IMR-90 (cell line): ENCODE measurements at regions not wholly inside any gene's neighbourhood (a gene's known extent, or its start where the extent isn't known, plus 50 kb on each side); places are given as distances from the start of the nearest gene placed in this dataset.

Source experiments
- ATAC-seq: fragments of 200-7000 bp; cut with Tn5 transposase; 2 replicates; pipeline ENCODE4 v1.9.1; 2020; ENCODE audit warnings: low read depth, mild to moderate bottlenecking, moderate library complexity
- BruUV-seq: library from RNA; stranded (reverse); fragments of 400-500 nt; replicated peaks from 2 replicates; lab custom pipeline; 2021; lab: Mats Ljungman, UMichigan
- CTCF ChIA-PET: fragments of 300-600 bp; formaldehyde crosslinking; extraction: SDS; loops from one replicate; lab custom pipeline; 2021; ENCODE audit warnings: antibody characterized with exemption; lab: Yijun Ruan, JAX
- POLR2A ChIA-PET: fragments of 300-600 bp; sonication (Branson Sonifier 250); formaldehyde crosslinking; loops from one replicate; lab custom pipeline; 2022; ENCODE audit warnings: antibody characterized with exemption; ENCODE audit not compliant: unreplicated experiment; lab: Charles Lee
- DNase-seq: peaks from one replicate; pipeline ENCODE4 v3.0.0; 2013
- H2AFZ ChIP-seq: replicated peaks from 2 replicates; pipeline ENCODE3; 2013; ENCODE audit warnings: low read length, mild to moderate bottlenecking; ENCODE audit not compliant: poor library complexity
- H2AK5ac ChIP-seq: 2 replicates; pipeline ENCODE4 v1.6.1; 2013; ENCODE audit warnings: low read depth, low read length, inconsistent platforms
- H2AK9ac ChIP-seq: replicated peaks from 2 replicates; pipeline ENCODE3; 2013; ENCODE audit warnings: mild to moderate bottlenecking, low read depth, low read length, moderate library complexity; ENCODE audit not compliant: poor library complexity
- H2BK120ac ChIP-seq: 2 replicates; pipeline ENCODE4 v1.6.1; 2013; ENCODE audit warnings: low read depth, low read length, inconsistent platforms
- H2BK15ac ChIP-seq: 3 replicates; pipeline ENCODE4 v1.6.1; 2013; ENCODE audit warnings: low read depth, low read length, inconsistent platforms
- H2BK20ac ChIP-seq: 2 replicates; pipeline ENCODE4 v1.6.1; 2013; ENCODE audit warnings: low read depth, mild to moderate bottlenecking, inconsistent platforms, low read length, moderate library complexity
- H2BK5ac ChIP-seq: 2 replicates; pipeline ENCODE4 v1.6.1; 2013; ENCODE audit warnings: mild to moderate bottlenecking, low read depth, low read length, inconsistent platforms; ENCODE audit not compliant: poor library complexity, severe bottlenecking
- H3K14ac ChIP-seq: replicated peaks from 2 replicates; pipeline ENCODE4 v1.6.1; 2013; ENCODE audit warnings: low read depth, low read length, inconsistent platforms
- H3K18ac ChIP-seq: 2 replicates; pipeline ENCODE4 v1.6.1; 2013; ENCODE audit warnings: low read depth, low read length, control low read depth
- H3K23ac ChIP-seq: 2 replicates; pipeline ENCODE4 v1.6.1; 2013; ENCODE audit warnings: low read depth, low read length, inconsistent platforms
- H3K27ac ChIP-seq: 2 replicates; pipeline ENCODE4 v1.5.1; 2013; ENCODE audit warnings: mild to moderate bottlenecking, control low read depth, low read length; ENCODE audit not compliant: insufficient read depth
- H3K27me3 ChIP-seq: 2 replicates; pipeline ENCODE4 v1.6.1; 2013; ENCODE audit warnings: low read length; ENCODE audit not compliant: control insufficient read depth, insufficient read depth
- H3K36me3 ChIP-seq: 2 replicates; pipeline ENCODE4 v1.6.1; 2013; ENCODE audit warnings: low read length, mixed read lengths; ENCODE audit not compliant: control insufficient read depth, insufficient read depth
- H3K4ac ChIP-seq: 2 replicates; pipeline ENCODE4 v1.6.1; 2013; ENCODE audit warnings: low read depth, low read length, inconsistent platforms
- H3K4me1 ChIP-seq: 2 replicates; pipeline ENCODE4 v1.6.1; 2013; ENCODE audit warnings: low read length, mixed read lengths; ENCODE audit not compliant: control insufficient read depth, insufficient read depth
- H3K4me2 ChIP-seq: 2 replicates; pipeline ENCODE4 v1.6.1; 2013; ENCODE audit warnings: low read depth, mild to moderate bottlenecking, control low read depth, low read length, moderate library complexity
- H3K4me3 ChIP-seq: 2 replicates; pipeline ENCODE4 v1.5.1; 2013; ENCODE audit warnings: low read depth, mild to moderate bottlenecking, control low read depth, low read length, moderate library complexity; ENCODE audit not compliant: insufficient read depth
- H3K56ac ChIP-seq: 2 replicates; pipeline ENCODE4 v1.6.1; 2013; ENCODE audit warnings: low read length, inconsistent platforms; ENCODE audit not compliant: insufficient read depth; ENCODE audit errors: extremely low read depth
- H3K79me1 ChIP-seq, 2 experiments: 2 replicates each; pipeline ENCODE4 v1.6.1; 2013; ENCODE audit warnings: low read length in 2 of 2, inconsistent platforms in 1 of 2, low read depth in 1 of 2
- H3K9ac ChIP-seq: 2 replicates; pipeline ENCODE4 v1.6.1; 2013; ENCODE audit warnings: low read depth, low read length, control low read depth
- H3K9me1 ChIP-seq: 2 replicates; pipeline ENCODE4 v1.6.1; 2013; ENCODE audit warnings: low read length, inconsistent platforms; ENCODE audit not compliant: insufficient read depth
- H3K9me3 ChIP-seq: 2 replicates; pipeline ENCODE4 v1.6.1; 2013; ENCODE audit warnings: low read length; ENCODE audit not compliant: control insufficient read depth, insufficient read depth
- H4K20me1 ChIP-seq: 2 replicates; pipeline ENCODE4 v1.6.1; 2013; ENCODE audit warnings: low read length, inconsistent platforms; ENCODE audit not compliant: insufficient read depth
- H4K5ac ChIP-seq: 2 replicates; pipeline ENCODE4 v1.6.1; 2013; ENCODE audit warnings: mild to moderate bottlenecking, low read depth, low read length, control low read depth
- H4K8ac ChIP-seq, 2 experiments: 2 replicates each; pipeline ENCODE4 v1.6.1; 2013; ENCODE audit warnings: low read depth in 2 of 2, low read length in 2 of 2, control low read depth in 1 of 2, inconsistent platforms in 1 of 2
- H4K91ac ChIP-seq: 2 replicates; pipeline ENCODE4 v1.6.1; 2013; ENCODE audit warnings: low read depth, low read length, inconsistent platforms; ENCODE audit not compliant: insufficient read depth
- BHLHE40 ChIP-seq: fragments of 150-350 bp; IDR thresholded peaks from 2 replicates; pipeline ENCODE4 v1.6.1; 2016; ENCODE audit warnings: mild to moderate bottlenecking, low read depth, low read length
- FOS ChIP-seq: fragments of 150-350 bp; IDR thresholded peaks from 2 replicates; pipeline ENCODE4 v1.6.1; 2016; ENCODE audit warnings: low read depth, low read length
- MAFK ChIP-seq: IDR thresholded peaks from 2 replicates; pipeline ENCODE4 v1.6.1; 2012; ENCODE audit warnings: low read depth, low read length, improper control_type of control experiment
- MAZ ChIP-seq: IDR thresholded peaks from 2 replicates; pipeline ENCODE4 v1.6.1; 2012; ENCODE audit warnings: low read depth, mild to moderate bottlenecking, low read length, improper control_type of control experiment, moderate library complexity, borderline replicate concordance
- MXI1 ChIP-seq: IDR thresholded peaks from 2 replicates; pipeline ENCODE4 v1.6.1; 2012; ENCODE audit warnings: low read depth, mild to moderate bottlenecking, low read length, moderate library complexity, borderline replicate concordance
- POLR2A ChIP-seq: IDR thresholded peaks from 2 replicates; pipeline ENCODE4 v1.6.1; 2012; ENCODE audit warnings: mild to moderate bottlenecking, low read depth, low read length
- RAD21 ChIP-seq: IDR thresholded peaks from 2 replicates; pipeline ENCODE4 v1.6.1; 2012; ENCODE audit warnings: low read length, improper control_type of control experiment
- RCOR1 ChIP-seq: IDR thresholded peaks from 2 replicates; pipeline ENCODE4 v1.6.1; 2012; ENCODE audit warnings: mild to moderate bottlenecking, low read length, improper control_type of control experiment; ENCODE audit not compliant: insufficient replicate concordance
- RFX5 ChIP-seq: IDR thresholded peaks from 2 replicates; pipeline ENCODE4 v1.8.0; 2012; ENCODE audit warnings: low read depth, mild to moderate bottlenecking, low read length, moderate library complexity
- SMC3 ChIP-seq: fragments of 150-350 bp; IDR thresholded peaks from 2 replicates; pipeline ENCODE4 v1.6.1; 2016; ENCODE audit warnings: low read depth, mild to moderate bottlenecking, antibody characterized with exemption, low read length, moderate library complexity
- WGBS, 2 experiments: methylation state at CpG; one replicate each; pipeline versions ENCODE4 v1.1.5 to v1.1.7; 2013; ENCODE audit warnings: missing lambda C conversion rate in 2 of 2; ENCODE audit not compliant: insufficient read length in 1 of 2; ENCODE audit errors: extremely low coverage in 2 of 2; 5-methylcytosine and 5-hydroxymethylcytosine counted together
- dilution Hi-C: fragments of 300-500 bp; cut with HindIII; formaldehyde crosslinking; loops from one replicate; pipeline ENCODE4 v1.14.3; 2018; ENCODE audit warnings: low sequenced_read_pairs; ENCODE audit not compliant: unreplicated experiment
- in situ Hi-C: fragments of 300-500 bp; cut with MboI; formaldehyde crosslinking; loops from 3 replicates; pipeline ENCODE4 v1.14.3; 2019; ENCODE audit warnings: low sequenced_read_pairs, inconsistent platforms, mixed read lengths
- intact Hi-C: fragments of 100-400 bp; cut with micrococcal nuclease; formaldehyde crosslinking; loops from 2 replicates; pipeline ENCODE4 v1.10.0; 2022
- TF ChIP-seq, protein P1 (sequence below): fragments of 150-350 bp; IDR thresholded peaks from 2 replicates; pipeline ENCODE4 v1.6.1; 2017; ENCODE audit warnings: mild to moderate bottlenecking, antibody characterized with exemption, low read length, low read depth
- TF ChIP-seq, protein P2 (sequence below): fragments of 150-350 bp; IDR thresholded peaks from 2 replicates; pipeline ENCODE4 v1.6.1; 2016; ENCODE audit warnings: low read depth, mild to moderate bottlenecking, low read length, moderate library complexity, borderline replicate concordance

DNA sequence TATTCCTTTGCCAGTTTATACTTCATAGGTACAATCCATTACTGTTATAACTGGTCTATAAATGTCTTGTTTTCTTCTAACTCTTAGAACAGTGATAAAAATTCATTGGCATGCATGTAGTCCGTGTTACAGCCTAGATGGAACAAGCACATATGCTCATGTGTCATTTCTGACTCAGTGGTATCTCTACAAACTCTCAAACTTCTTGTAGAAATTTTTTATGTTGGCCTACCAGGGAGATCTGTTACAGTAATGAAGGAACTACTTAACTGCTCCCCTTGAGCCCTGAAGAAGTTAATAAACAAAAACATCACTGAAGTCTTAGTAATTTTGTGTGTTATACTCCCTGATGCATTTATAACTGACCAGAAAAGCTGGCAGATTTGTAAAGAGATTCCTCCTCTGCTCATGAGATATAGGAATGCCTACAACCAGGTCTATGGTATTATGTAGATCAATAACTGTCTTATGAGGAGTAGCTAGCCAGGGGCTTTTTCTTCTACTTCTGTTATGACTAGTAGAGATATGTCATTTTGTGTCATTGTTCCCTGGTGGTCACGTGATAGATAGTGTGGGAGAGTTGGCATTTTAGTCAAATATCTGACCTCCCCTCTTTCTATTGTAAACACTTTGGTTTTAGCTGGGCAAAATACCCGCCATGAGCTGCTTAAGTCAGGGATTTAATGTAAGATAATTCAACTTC is 53.7 kb upstream of the FAAH2 start:
- CTCF ChIA-PET: no interaction called here
- dilution Hi-C loops: no loop called here
- no CpG with 5 or more reads among the region's 3 CpGs for WGBS, 2 experiments

More for the DNA sequence above, 53.7 kb upstream of the FAAH2 start:
- in situ Hi-C loops (no loop called here), intact Hi-C loops (no loop called here)
- H4K8ac ChIP-seq: no peak overlapping the region
- no peaks in the 10 kb centered on the region for H3K9me1 ChIP-seq
- no peak overlapping the region for H3K4me3 ChIP-seq
- H3K4me1 ChIP-seq: no peaks in the 10 kb centered on the region
- H4K20me1 ChIP-seq: no peaks in the 10 kb centered on the region
- H3K4ac ChIP-seq: no peak overlapping the region
- no peak for TF ChIP-seq MAFK
- TF ChIP-seq RFX5: no peak
- TF ChIP-seq FOS: no peak
- TF ChIP-seq MXI1: no peak
- no peak for TF ChIP-seq SMC3
- no peak for TF ChIP-seq MAZ
- no peak for TF ChIP-seq BHLHE40
- TF ChIP-seq RCOR1: no peak
- TF ChIP-seq POLR2A: no peak
- TF ChIP-seq, protein P1, sequence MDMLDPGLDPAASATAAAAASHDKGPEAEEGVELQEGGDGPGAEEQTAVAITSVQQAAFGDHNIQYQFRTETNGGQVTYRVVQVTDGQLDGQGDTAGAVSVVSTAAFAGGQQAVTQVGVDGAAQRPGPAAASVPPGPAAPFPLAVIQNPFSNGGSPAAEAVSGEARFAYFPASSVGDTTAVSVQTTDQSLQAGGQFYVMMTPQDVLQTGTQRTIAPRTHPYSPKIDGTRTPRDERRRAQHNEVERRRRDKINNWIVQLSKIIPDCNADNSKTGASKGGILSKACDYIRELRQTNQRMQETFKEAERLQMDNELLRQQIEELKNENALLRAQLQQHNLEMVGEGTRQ: no peak
- TF ChIP-seq RAD21: no peak
- TF ChIP-seq, protein P2, sequence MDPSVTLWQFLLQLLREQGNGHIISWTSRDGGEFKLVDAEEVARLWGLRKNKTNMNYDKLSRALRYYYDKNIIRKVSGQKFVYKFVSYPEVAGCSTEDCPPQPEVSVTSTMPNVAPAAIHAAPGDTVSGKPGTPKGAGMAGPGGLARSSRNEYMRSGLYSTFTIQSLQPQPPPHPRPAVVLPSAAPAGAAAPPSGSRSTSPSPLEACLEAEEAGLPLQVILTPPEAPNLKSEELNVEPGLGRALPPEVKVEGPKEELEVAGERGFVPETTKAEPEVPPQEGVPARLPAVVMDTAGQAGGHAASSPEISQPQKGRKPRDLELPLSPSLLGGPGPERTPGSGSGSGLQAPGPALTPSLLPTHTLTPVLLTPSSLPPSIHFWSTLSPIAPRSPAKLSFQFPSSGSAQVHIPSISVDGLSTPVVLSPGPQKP: no peak
- H3K36me3 ChIP-seq: no peaks in the 10 kb centered on the region
- H2BK20ac ChIP-seq: no peak overlapping the region
- DNase-seq: no peak
- no peak overlapping the region for H3K27ac ChIP-seq
- no peak overlapping the region for H3K23ac ChIP-seq
- H2AFZ ChIP-seq: no peak overlapping the region
- no peak overlapping the region for H2BK120ac ChIP-seq
- BruUV-seq: no TSS peak
- POLR2A ChIA-PET: no interaction called here
- H3K4me2 ChIP-seq: no peak overlapping the region
- H3K18ac ChIP-seq: no peak overlapping the region
- ATAC-seq: no peak
- H3K27me3 ChIP-seq: no peaks in the 10 kb centered on the region
- H3K79me1 ChIP-seq: no peaks in the 10 kb centered on the region
- no peak overlapping the region for H2AK5ac ChIP-seq
- no peak overlapping the region for H4K5ac ChIP-seq
- H2AK9ac ChIP-seq: no peak overlapping the region
- H2BK5ac ChIP-seq: no peak overlapping the region
- no peak overlapping the region for H3K56ac ChIP-seq
- no peak overlapping the region for H2BK15ac ChIP-seq
- no peak overlapping the region for H4K91ac ChIP-seq
- H3K14ac ChIP-seq: no peak overlapping the region
- H3K9ac ChIP-seq: no peak overlapping the region
- no peaks in the 10 kb centered on the region for H3K9me3 ChIP-seq
